Endothelial cell (in vitro differentiated cells): ENCODE measurements at regions not wholly inside any gene's neighbourhood (a gene's known extent, or its start where the extent isn't known, plus 50 kb on each side); places are given as distances from the start of the nearest gene placed in this dataset.

ENCODE experiments used
- DNase-seq: peaks from one replicate; pipeline ENCODE4 v3.0.0; 2021; ENCODE audit warnings: low spot score
- H3K27ac Mint-ChIP-seq: one replicate; pipeline ENCODE4 v1.8.0; 2021; ENCODE audit warnings: mixed read lengths, inconsistent platforms; ENCODE audit not compliant: unreplicated experiment
- H3K27me3 Mint-ChIP-seq: one replicate; pipeline ENCODE4 v1.8.0; 2021; ENCODE audit warnings: mild to moderate bottlenecking, moderate library complexity, mixed read lengths, inconsistent platforms; ENCODE audit not compliant: unreplicated experiment
- H3K36me3 Mint-ChIP-seq: one replicate; pipeline ENCODE4 v1.8.0; 2021; ENCODE audit warnings: mild to moderate bottlenecking, low read depth, mixed read lengths, inconsistent platforms; ENCODE audit not compliant: unreplicated experiment
- H3K4me1 Mint-ChIP-seq: one replicate; pipeline ENCODE4 v1.8.0; 2021; ENCODE audit warnings: mild to moderate bottlenecking, mixed read lengths, inconsistent platforms; ENCODE audit not compliant: unreplicated experiment
- H3K4me3 Mint-ChIP-seq: one replicate; pipeline ENCODE4 v1.8.0; 2021; ENCODE audit warnings: mild to moderate bottlenecking, mixed read lengths, inconsistent platforms; ENCODE audit not compliant: unreplicated experiment
- H3K9me3 Mint-ChIP-seq: one replicate; pipeline ENCODE4 v1.8.0; 2021; ENCODE audit warnings: mixed read lengths, inconsistent platforms; ENCODE audit not compliant: unreplicated experiment
- TF ChIP-seq, protein P1 (sequence below): fragments of 200-600 bp; sonication (generic); IDR thresholded peaks from one replicate; pipeline ENCODE4 v1.5.0; 2021; ENCODE audit warnings: antibody characterized with exemption; ENCODE audit not compliant: unreplicated experiment

DNA sequence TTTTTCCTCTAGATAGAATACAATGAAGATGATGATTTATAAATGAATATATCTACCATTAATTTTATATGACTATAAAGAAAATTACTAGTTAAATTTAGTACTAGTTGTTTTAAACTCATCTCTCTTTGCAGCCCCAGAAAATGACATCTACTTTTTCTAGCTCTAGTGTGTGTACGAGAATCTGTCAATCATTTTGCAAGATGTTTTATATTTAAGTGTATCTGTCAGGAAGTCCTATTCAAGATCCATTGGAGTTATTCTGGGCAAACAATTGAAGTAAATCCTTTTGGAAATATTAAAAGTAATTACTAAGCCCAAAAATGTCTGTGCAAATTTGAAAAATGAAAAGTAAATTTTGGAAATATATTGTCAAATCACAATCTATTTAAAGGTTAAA, 144.3 kb upstream of the PCDH9 start:
- no peak for DNase-seq

DNA sequence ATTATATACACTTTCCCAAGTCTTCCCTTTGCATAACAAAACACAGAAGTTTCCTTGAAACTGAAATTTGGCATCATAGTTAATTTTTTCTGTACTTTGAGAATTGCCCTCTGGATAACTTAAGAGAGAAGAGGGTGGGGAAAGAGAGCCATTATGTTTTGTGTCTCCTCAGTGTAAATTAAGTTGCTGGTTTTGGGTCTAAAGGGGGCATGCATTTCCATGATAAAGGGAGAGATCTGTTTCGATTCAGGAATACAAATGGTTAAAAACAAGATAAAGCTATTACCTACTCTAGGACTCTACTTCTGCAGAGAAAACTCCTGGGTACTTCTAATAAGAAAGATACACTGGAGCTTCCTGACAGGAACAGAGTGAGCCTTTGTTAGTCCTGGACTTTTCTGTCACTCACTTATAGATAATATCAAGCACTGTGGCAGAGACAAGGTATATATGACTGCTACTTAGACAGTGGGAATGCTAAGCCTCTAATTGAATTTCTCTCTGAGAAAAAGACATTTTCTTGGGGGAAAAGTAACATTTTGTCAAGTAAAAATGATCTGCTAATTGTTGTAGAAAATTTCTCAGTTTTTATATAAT, 142.8 kb upstream of the PCDH9 start:
- Mint-ChIP-seq H3K4me1 (peaks cover 3% of the 10 kb centered on the region), H3K4me3 (no peak overlapping the region), H3K27ac (no peak overlapping the region), H3K27me3 (no peaks in the 10 kb centered on the region), H3K36me3 (no peaks in the 10 kb centered on the region), H3K9me3 (no peaks in the 10 kb centered on the region)
- TF ChIP-seq, protein P1, sequence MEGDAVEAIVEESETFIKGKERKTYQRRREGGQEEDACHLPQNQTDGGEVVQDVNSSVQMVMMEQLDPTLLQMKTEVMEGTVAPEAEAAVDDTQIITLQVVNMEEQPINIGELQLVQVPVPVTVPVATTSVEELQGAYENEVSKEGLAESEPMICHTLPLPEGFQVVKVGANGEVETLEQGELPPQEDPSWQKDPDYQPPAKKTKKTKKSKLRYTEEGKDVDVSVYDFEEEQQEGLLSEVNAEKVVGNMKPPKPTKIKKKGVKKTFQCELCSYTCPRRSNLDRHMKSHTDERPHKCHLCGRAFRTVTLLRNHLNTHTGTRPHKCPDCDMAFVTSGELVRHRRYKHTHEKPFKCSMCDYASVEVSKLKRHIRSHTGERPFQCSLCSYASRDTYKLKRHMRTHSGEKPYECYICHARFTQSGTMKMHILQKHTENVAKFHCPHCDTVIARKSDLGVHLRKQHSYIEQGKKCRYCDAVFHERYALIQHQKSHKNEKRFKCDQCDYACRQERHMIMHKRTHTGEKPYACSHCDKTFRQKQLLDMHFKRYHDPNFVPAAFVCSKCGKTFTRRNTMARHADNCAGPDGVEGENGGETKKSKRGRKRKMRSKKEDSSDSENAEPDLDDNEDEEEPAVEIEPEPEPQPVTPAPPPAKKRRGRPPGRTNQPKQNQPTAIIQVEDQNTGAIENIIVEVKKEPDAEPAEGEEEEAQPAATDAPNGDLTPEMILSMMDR: no peak
- no peak for DNase-seq

More for the DNA sequence above, 144.3 kb upstream of the PCDH9 start:
- no peaks in the 10 kb centered on the region for H3K27me3 Mint-ChIP-seq
- TF ChIP-seq, protein P1: no peak
- H3K27ac Mint-ChIP-seq: no peak overlapping the region
- H3K36me3 Mint-ChIP-seq: no peaks in the 10 kb centered on the region
- H3K4me3 Mint-ChIP-seq: no peak overlapping the region
- peaks cover 3% of the 10 kb centered on the region for H3K4me1 Mint-ChIP-seq
- no peaks in the 10 kb centered on the region for H3K9me3 Mint-ChIP-seq

DNA sequence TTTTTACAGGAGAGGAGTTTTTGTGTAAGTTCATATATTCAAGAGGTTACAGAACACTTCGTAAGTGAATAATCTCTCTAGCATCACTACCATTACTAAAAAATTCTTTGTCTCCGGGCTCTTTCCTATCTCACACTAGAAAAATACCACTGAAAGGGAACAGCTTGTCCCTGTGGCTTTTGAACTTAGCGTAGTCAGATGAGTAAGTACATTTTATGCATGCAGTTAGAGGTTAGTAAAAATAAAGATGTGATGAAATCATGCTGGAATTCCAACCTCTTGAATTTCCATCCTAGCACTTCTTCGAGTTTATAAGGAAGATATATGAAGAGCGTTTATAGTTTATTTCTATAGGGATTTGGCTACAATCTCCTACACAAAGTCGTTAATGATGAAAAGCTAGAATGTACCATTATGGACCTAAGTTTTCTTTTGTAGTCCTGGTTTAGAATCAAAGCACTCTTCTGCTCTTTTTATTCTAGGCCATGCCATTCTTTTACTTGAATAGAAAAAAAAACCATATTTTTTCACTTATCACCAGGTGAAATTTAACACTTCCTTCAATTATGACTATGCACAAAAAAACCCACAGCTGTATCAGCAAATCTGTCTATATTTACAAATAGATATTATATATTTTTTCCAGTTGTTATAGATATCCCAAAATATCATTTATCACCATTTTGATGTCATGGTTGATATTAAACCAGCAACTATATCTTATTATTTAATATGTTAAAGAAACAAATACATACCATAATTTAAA, 139.9 kb upstream of the PCDH9 start:
- TF ChIP-seq, protein P1: no peak
- Mint-ChIP-seq H3K27ac (no peak overlapping the region), H3K4me3 (no peak overlapping the region), H3K4me1 (peaks cover 3% of the 10 kb centered on the region), H3K27me3 (no peaks in the 10 kb centered on the region), H3K9me3 (no peaks in the 10 kb centered on the region), H3K36me3 (no peaks in the 10 kb centered on the region)
- DNase-seq: no peak

DNA sequence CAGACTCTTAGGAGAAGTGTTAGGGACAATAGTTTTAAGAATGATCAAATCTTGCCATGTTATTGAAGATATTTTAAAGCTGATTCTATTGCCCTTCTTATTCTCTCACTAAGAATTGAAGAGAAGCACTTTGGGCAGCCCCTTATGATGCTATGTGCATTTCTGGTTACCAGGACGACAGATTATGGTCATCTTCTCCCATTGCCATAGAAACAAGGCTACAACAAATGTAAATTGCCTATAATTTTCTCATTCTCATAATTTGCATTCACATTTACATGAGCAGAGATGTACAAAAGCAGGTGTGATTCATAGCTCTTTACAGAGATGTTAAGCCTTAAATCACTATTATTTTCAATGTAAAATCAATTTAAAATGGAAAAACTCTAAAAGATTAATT, 137.3 kb upstream of the PCDH9 start:
- no peaks in the 10 kb centered on the region for H3K4me1 Mint-ChIP-seq
- no peak overlapping the region for H3K27ac Mint-ChIP-seq
- DNase-seq: no peak
- H3K36me3 Mint-ChIP-seq: no peaks in the 10 kb centered on the region
- H3K27me3 Mint-ChIP-seq: no peaks in the 10 kb centered on the region
- H3K4me3 Mint-ChIP-seq: no peak overlapping the region
- TF ChIP-seq, protein P1: no peak
- H3K9me3 Mint-ChIP-seq: no peaks in the 10 kb centered on the region

DNA sequence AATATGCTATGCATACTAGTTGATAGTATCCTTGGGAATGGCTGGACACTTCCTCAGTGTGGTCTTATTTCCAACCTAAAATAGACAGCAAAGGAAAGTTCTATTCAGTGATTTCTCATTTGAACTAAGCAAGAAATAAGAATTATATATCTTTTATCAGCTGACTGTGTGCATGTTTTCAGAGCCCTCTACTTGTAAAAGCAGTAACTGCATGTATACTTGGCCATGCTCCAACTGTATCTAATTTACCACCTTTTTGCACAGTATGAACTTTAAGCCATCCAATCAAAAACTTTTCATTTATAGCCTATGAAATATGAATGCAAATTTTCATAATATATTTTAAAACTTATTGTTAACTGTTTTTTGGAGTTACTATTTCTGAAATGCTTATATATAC, 136.4 kb upstream of the PCDH9 start:
- TF ChIP-seq, protein P1: no peak
- Mint-ChIP-seq H3K4me3 (no peak overlapping the region), H3K27me3 (no peaks in the 10 kb centered on the region), H3K27ac (no peak overlapping the region), H3K4me1 (no peaks in the 10 kb centered on the region), H3K36me3 (no peaks in the 10 kb centered on the region), H3K9me3 (no peaks in the 10 kb centered on the region)
- no peak for DNase-seq
